ENCODE measurements at regions not wholly inside any gene's neighbourhood (a gene's known extent, or its start where the extent isn't known, plus 50 kb on each side); places are given as distances from the start of the nearest gene placed in this dataset.
"Not testable (repeated sequence)": the region's sequence is repeated elsewhere in the genome, so short reads cannot be mapped to it uniquely, and the experiment has no call there.

DNA sequence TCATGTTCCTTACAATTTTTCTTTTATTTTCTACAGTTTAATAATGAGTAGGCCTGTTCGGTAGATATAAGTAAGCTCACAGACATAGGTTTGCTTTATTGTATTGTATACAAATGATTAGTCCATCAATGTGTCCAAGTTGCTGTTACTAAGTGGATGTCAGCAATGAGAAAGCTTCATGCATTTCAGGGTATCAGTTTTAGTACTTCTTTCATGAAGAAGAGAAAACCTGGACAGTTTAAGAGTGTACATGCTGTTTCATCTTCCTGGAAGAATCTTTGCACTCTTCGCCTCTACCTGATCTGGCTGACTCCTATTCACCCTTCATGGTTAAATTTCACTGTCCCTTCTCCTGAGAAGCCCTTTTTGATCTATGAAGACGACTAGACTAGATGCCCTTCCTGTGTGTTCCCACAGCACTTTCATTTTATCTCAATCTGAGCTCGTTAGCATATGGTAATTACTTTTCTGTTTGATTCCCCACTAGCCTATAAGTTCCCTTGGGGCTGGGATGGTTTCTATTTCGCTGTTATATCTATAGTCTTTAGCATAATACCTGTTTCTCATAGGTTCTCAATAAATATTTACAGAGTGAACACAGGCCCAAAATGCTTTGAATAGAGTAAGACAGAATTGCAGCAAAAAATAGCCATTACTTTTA lies 70.7 kb downstream of the CETN3 start:
- WGBS (ENCODE audit: insufficient coverage), result 100% methylated on average over 1 of the region's 5 CpGs
- Histone ChIP-seq H3K4me3 (ENCODE audit: low read depth, low read length) (no peak overlapping the region), H3K9me3 (ENCODE audit: control insufficient read depth, insufficient read depth, low read length) (no peaks in the 10 kb centered on the region), H3K27ac (ENCODE audit: low read depth, low read length) (no peak overlapping the region), H3K27me3 (ENCODE audit: control insufficient read depth, insufficient read depth, low read length) (no peaks in the 10 kb centered on the region), H3K36me3 (ENCODE audit: control insufficient read depth, insufficient read depth, low read length) (no peaks in the 10 kb centered on the region), H3K4me1 (ENCODE audit: control insufficient read depth, insufficient read depth, low read length) (no peaks in the 10 kb centered on the region)
- no peak for DNase-seq (ENCODE audit: low read depth in 4 of 6, low spot score in 6 of 6)

- Histone ChIP-seq H3K4me3 (ENCODE audit: low read depth, low read length) (no peak overlapping the region), H3K27me3 (ENCODE audit: control insufficient read depth, insufficient read depth, low read length) (no peaks in the 10 kb centered on the region), H3K36me3 (ENCODE audit: control insufficient read depth, insufficient read depth, low read length) (no peaks in the 10 kb centered on the region), H3K4me1 (ENCODE audit: control insufficient read depth, insufficient read depth, low read length) (no peaks in the 10 kb centered on the region), H3K27ac (ENCODE audit: low read depth, low read length) (no peak overlapping the region), H3K9me3 (ENCODE audit: control insufficient read depth, insufficient read depth, low read length) (no peaks in the 10 kb centered on the region)
- no peak for DNase-seq (ENCODE audit: low read depth in 4 of 6, low spot score in 6 of 6)
- WGBS (ENCODE audit: insufficient coverage), result no CpG with 5 or more reads among the region's 5 CpGs
Measured at GRCh38 chr5:90337449-90338052, 72.0 kb downstream of the CETN3 start.

DNA sequence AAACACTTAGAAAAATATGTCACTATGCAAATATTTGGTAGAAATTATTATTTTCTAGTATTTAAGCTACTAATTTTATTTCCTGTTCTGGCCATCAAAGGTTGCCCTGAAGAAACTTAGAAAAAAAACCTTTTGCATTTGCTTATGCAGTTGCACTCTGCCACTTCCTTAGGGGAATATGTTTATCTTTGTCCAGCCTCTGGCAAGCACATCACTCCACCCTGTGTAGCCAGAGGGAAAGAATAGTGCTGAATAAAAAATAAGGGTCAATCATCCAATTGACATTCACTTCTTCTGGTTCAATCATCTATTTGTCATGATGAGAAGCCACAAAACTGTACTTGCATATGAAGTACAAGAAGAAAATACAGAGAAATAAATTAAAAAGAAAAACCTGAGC lies 72.8 kb downstream of the CETN3 start:
- Histone ChIP-seq H3K4me1 (ENCODE audit: control insufficient read depth, insufficient read depth, low read length) (no peaks in the 10 kb centered on the region), H3K36me3 (ENCODE audit: control insufficient read depth, insufficient read depth, low read length) (no peaks in the 10 kb centered on the region), H3K4me3 (ENCODE audit: low read depth, low read length) (no peak overlapping the region), H3K27ac (ENCODE audit: low read depth, low read length) (no peak overlapping the region), H3K27me3 (ENCODE audit: control insufficient read depth, insufficient read depth, low read length) (no peaks in the 10 kb centered on the region), H3K9me3 (ENCODE audit: control insufficient read depth, insufficient read depth, low read length) (no peaks in the 10 kb centered on the region)
- no peak for DNase-seq (ENCODE audit: low read depth in 4 of 6, low spot score in 6 of 6)

DNA sequence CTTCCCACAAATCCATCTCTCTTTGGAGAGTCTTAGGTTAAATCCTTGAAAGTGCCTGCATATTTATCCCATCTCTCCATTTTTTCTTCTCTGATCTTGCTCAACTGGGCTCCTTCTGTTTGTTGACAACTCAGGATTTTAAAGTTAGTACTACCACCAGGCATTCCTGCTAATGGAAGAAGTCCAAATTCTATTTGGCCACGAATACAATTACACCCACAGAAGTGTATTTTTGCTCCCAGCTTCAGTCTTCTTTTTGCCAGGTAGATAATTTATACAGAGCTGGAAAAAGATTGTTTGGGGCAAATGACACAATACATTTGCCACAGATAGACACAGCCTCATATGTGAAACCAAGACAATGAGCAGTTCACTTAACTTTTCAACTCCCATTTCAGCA lies 74.8 kb downstream of the CETN3 start:
- H3K27me3 ChIP-seq (ENCODE audit: control insufficient read depth, insufficient read depth, low read length), result no peaks in the 10 kb centered on the region
- no peak overlapping the region for H3K4me3 ChIP-seq (ENCODE audit: low read depth, low read length)
- peak in 1 of 6 donors; percentile 72 for DNase-seq (ENCODE audit: low read depth in 4 of 6, low spot score in 6 of 6)
- H3K36me3 ChIP-seq (ENCODE audit: control insufficient read depth, insufficient read depth, low read length), result no peaks in the 10 kb centered on the region
- no peaks in the 10 kb centered on the region for H3K9me3 ChIP-seq (ENCODE audit: control insufficient read depth, insufficient read depth, low read length)
- WGBS (ENCODE audit: insufficient coverage), result no CpG with 5 or more reads among the region's 1 CpG
- H3K4me1 ChIP-seq (ENCODE audit: control insufficient read depth, insufficient read depth, low read length), result no peaks in the 10 kb centered on the region
- no peak overlapping the region for H3K27ac ChIP-seq (ENCODE audit: low read depth, low read length)

DNA sequence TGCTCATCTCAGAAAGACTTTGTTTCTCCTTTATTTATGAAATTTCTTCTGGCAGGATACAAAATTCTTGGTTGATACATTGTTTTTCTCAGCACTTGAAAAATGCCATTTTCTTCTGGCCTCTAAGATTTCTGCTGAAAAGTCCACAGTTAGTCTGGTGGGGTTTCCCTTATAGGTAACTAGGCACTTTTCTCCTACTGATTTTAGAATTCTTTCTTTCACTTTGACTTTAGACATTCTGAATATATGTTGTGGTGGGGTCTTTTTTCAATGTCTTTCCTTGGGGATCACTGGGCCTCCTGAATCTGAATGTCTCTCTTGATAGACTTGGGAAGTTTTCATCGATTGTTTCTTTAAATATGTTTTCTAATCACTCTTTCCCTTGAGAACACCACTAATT lies 79.6 kb downstream of the CETN3 start:
- Histone ChIP-seq H3K27me3 (ENCODE audit: control insufficient read depth, insufficient read depth, low read length) (no peaks in the 10 kb centered on the region), H3K9me3 (ENCODE audit: control insufficient read depth, insufficient read depth, low read length) (no peaks in the 10 kb centered on the region), H3K4me3 (ENCODE audit: low read depth, low read length) (no peak overlapping the region), H3K27ac (ENCODE audit: low read depth, low read length) (no peak overlapping the region), H3K36me3 (ENCODE audit: control insufficient read depth, insufficient read depth, low read length) (no peaks in the 10 kb centered on the region), H3K4me1 (ENCODE audit: control insufficient read depth, insufficient read depth, low read length) (no peaks in the 10 kb centered on the region)
- DNase-seq (ENCODE audit: low read depth in 4 of 6, low spot score in 6 of 6), result no peak
- WGBS (ENCODE audit: insufficient coverage), result no CpG with 5 or more reads among the region's 1 CpG

- no peaks in the 10 kb centered on the region for H3K9me3 ChIP-seq (ENCODE audit: control insufficient read depth, insufficient read depth, low read length)
- WGBS (ENCODE audit: insufficient coverage), result 68% methylated on average over 5 of the region's 7 CpGs
- no peaks in the 10 kb centered on the region for H3K27me3 ChIP-seq (ENCODE audit: control insufficient read depth, insufficient read depth, low read length)
- no peak for DNase-seq (ENCODE audit: low read depth in 4 of 6, low spot score in 6 of 6)
- no peak overlapping the region for H3K4me3 ChIP-seq (ENCODE audit: low read depth, low read length)
- H3K27ac ChIP-seq (ENCODE audit: low read depth, low read length), result no peak overlapping the region
- H3K4me1 ChIP-seq (ENCODE audit: control insufficient read depth, insufficient read depth, low read length), result no peaks in the 10 kb centered on the region
- H3K36me3 ChIP-seq (ENCODE audit: control insufficient read depth, insufficient read depth, low read length), result no peaks in the 10 kb centered on the region
Measured at GRCh38 chr5:90326995-90327394, 82.6 kb downstream of the CETN3 start.

DNA sequence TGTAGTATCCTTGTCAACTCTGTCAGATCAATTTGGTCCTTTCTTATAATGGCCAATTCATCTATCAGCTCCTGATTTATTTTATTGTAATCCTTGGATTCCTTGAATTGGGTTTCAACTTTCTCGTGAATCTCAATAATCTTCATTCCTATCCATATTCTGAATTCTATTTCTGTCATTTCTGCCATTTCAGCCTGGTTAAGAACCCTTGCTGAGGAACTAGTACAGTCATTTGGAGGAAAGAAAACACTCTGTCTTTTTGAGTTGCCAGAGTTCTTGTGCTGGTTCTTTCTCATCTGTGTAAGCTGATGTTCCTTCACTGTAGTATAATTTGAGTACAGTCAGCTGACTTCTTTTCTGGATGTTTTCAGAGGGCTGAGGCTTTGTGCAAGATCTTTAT lies 84.5 kb downstream of the CETN3 start:
- Histone ChIP-seq H3K4me1 (ENCODE audit: control insufficient read depth, insufficient read depth, low read length) (no peaks in the 10 kb centered on the region), H3K36me3 (ENCODE audit: control insufficient read depth, insufficient read depth, low read length) (no peaks in the 10 kb centered on the region), H3K9me3 (ENCODE audit: control insufficient read depth, insufficient read depth, low read length) (peaks cover 3% of the 10 kb centered on the region), H3K27ac (ENCODE audit: low read depth, low read length) (no peak overlapping the region), H3K27me3 (ENCODE audit: control insufficient read depth, insufficient read depth, low read length) (no peaks in the 10 kb centered on the region), H3K4me3 (ENCODE audit: low read depth, low read length) (no peak overlapping the region)
- no peak for DNase-seq (ENCODE audit: low read depth in 4 of 6, low spot score in 6 of 6)
- WGBS (ENCODE audit: insufficient coverage), result no CpG with 5 or more reads among the region's 1 CpG

GRCh38 chr5:90320348-90320747 lies 89.2 kb downstream of the CETN3 start:
- H3K27me3 ChIP-seq (ENCODE audit: control insufficient read depth, insufficient read depth, low read length); DNase-seq (ENCODE audit: low read depth in 4 of 6, low spot score in 6 of 6); H3K27ac ChIP-seq (ENCODE audit: low read depth, low read length); H3K9me3 ChIP-seq (ENCODE audit: control insufficient read depth, insufficient read depth, low read length); H3K4me1 ChIP-seq (ENCODE audit: control insufficient read depth, insufficient read depth, low read length); H3K4me3 ChIP-seq (ENCODE audit: low read depth, low read length); H3K36me3 ChIP-seq (ENCODE audit: control insufficient read depth, insufficient read depth, low read length): not testable (repeated sequence)

GRCh38 chr5:90312027-90312426 lies 97.5 kb downstream of the CETN3 start:
- H3K27me3 ChIP-seq (ENCODE audit: control insufficient read depth, insufficient read depth, low read length), result no peaks in the 10 kb centered on the region
- WGBS (ENCODE audit: insufficient coverage), result no CpG with 5 or more reads among the region's 2 CpGs
- H3K9me3 ChIP-seq (ENCODE audit: control insufficient read depth, insufficient read depth, low read length), result no peaks in the 10 kb centered on the region
- no peaks in the 10 kb centered on the region for H3K36me3 ChIP-seq (ENCODE audit: control insufficient read depth, insufficient read depth, low read length)
- no peak overlapping the region for H3K4me3 ChIP-seq (ENCODE audit: low read depth, low read length)
- H3K4me1 ChIP-seq (ENCODE audit: control insufficient read depth, insufficient read depth, low read length), result no peaks in the 10 kb centered on the region
- DNase-seq (ENCODE audit: low read depth in 4 of 6, low spot score in 6 of 6), result no peak
- H3K27ac ChIP-seq (ENCODE audit: low read depth, low read length), result no peak overlapping the region

DNA sequence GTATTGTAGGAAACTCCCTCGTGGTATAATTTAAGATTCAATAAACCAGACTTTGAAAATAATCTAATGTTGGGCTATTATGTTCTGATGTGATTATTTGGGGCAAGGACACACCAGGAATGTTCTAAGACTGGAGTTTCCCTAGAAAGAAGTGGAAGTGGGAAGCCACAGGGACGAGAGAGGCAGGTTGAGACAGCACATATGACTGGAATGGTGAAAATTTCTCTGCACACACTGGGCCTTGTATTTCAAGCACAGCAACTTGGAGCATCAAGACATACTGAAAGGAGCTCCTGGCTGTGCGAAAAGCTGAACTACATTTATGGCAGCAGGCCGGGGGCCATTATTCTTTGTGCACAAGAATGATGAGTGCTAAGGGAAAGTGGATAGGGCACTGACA lies 98.2 kb downstream of the CETN3 start:
- Histone ChIP-seq H3K4me3 (ENCODE audit: low read depth, low read length) (no peak overlapping the region), H3K4me1 (ENCODE audit: control insufficient read depth, insufficient read depth, low read length) (no peaks in the 10 kb centered on the region), H3K27ac (ENCODE audit: low read depth, low read length) (no peak overlapping the region), H3K36me3 (ENCODE audit: control insufficient read depth, insufficient read depth, low read length) (no peaks in the 10 kb centered on the region), H3K9me3 (ENCODE audit: control insufficient read depth, insufficient read depth, low read length) (no peaks in the 10 kb centered on the region), H3K27me3 (ENCODE audit: control insufficient read depth, insufficient read depth, low read length) (no peaks in the 10 kb centered on the region)
- DNase-seq (ENCODE audit: low read depth in 4 of 6, low spot score in 6 of 6), result no peak
- WGBS (ENCODE audit: insufficient coverage), result 76% methylated on average over 3 of the region's 4 CpGs
